ENCODE measurements at regions not wholly inside any gene's neighbourhood (a gene's known extent, or its start where the extent isn't known, plus 50 kb on each side); places are given as distances from the start of the nearest gene placed in this dataset.

DNA sequence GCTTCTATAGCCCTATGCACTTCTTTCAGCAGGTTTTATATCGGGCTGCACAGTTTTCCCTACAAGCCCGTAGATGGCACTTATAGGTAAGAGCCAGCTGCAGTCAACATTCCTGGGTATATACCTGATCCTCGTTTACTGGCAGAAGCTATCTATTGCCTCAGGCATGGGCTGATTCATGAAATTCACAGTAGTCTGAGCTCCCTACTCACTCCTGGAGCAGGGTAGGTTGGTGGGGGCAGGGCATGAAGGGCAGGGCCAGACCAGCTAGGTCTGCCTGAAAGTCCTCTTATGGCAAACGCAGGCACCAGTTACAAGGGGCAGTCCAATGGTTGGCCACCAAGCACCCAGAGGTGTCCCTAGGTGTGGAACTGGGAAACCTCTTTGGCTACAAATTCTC lies 345.8 kb downstream of the RPS29 start:
- no peak for DNase-seq (ENCODE audit: low read depth)

DNA sequence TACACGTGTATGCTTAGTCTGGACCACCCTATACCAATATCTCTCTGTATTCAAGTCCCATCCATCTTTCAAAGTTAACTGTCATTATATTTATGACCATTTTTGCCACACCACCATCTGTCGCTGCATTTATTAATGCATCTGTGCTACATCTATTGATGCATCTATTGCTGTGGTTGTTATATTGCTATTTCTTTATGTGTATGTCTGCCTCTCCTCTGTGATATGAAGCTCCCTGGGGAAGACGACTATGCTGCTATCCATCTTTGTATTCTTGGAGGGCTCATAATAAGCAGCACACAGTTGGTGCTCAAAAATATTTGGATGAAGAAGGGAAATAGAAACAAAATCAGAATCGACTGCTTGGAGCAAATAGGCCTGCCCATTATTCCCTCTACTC lies 357.6 kb downstream of the RPS29 start:
- no peak for DNase-seq (ENCODE audit: low read depth)

DNA sequence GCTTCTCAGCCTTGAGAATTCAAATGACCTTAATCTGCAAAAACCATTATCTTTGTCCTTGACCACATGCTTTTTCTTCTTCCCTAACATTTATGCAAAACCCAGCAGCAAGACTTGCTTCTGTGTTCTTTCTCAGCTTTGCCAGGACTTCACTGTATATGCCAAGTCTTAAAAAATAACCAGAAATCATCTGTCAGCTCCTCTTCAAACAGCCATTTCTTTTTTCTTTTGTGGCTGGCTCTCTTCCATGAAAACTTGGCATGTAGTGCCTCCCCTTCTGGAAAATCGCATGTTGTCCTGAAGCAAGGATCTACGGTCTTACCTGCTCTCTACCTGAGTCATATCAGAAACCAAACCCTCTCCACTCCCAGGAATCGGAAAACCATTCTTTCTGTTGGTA lies 364.9 kb downstream of the RPS29 start:
- no peak for DNase-seq (ENCODE audit: low read depth)

DNA sequence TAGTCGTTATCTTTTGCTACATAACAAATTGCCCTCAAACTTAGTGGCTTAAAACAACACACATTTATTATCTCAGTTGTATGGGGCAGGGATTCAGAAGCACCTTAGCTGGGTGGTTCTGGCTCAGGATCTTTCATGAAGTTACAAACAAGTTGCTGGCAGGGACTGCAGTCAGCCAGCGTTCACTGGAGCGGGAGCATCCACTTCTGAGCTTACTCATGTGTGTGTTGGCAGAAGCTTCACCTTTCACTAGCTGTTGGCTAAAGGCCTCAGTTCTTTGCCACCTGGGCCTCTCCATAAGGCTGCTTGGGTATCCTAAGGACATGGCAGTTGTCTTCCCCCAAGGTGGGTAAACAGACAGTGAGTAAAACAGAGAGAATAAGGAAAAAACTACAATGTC lies 365.7 kb downstream of the RPS29 start:
- DNase-seq (ENCODE audit: low read depth): no peak

- DNase-seq (ENCODE audit: low read depth): no peak
Observed at GRCh38 chr14:49218436-49219092, 367.6 kb downstream of the RPS29 start.

DNA sequence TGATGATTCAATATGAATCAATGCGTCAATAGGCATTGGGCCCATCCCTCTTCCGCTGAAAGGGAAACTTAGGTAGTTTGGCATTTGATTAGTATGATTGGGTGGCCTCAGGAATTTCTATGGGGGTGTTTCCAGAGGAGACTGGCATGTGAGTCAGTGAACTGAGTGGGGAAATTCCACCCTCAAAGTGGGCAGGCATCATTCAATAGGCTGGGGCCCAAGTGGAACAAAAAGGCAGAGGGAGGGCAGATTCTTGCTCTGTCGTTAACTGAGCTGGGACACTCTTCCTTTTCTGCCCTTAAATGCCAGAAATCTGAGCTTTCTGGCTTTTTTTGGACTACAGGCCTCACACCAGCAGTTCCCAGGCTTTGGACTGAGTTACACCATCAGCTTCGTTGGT lies 373.5 kb downstream of the RPS29 start:
- no peak for DNase-seq (ENCODE audit: low read depth)

GRCh38 chr14:49209416-49209815 lies 376.8 kb downstream of the RPS29 start:
- DNase-seq (ENCODE audit: low read depth): no peak

GRCh38 chr14:49206828-49207227 lies 379.4 kb downstream of the RPS29 start:
- no peak for DNase-seq (ENCODE audit: low read depth)

DNA sequence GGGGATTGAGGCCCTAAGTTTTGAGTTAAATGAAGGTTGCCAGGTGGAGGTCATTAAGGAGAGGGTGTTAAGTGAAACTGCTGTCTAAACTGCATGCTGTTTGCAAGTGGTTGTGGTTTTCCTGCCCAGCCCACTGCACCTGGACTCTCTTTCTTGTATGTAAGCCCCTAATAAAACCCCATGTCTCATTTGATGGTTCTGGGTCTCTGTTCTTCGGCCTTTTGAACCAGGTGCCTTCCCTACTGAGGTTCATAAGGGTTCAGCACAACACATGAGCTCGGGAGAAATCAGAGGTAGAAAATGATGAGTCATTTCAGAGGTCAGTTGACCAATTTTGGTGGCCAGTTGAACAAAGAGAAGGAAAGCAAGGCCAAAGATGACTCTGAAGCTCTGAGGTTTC lies 382.5 kb downstream of the RPS29 start:
- DNase-seq (ENCODE audit: low read depth): no peak

- DNase-seq (ENCODE audit: low read depth): no peak
Observed at GRCh38 chr14:49199159-49199558, 387.0 kb downstream of the RPS29 start.

DNA sequence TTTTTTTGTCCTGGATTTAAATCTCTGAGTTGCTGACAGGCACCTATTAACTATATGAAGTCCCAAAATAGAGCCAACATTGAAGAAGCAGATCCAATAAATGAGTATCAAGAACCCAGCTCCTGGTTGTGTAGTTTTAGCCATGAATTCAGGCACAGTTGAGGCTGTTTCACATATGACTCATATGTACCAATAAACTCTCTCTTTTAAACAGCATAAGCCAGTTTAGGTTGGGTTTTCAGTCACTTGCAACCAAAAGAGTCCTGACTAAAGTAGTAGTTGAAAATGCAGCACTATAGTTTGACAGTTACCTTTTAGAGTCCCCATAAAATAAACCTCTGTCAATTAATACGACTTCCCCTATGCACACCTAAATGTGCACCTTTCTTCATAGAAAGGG lies 389.9 kb downstream of the RPS29 start:
- DNase-seq (ENCODE audit: low read depth): no peak

GRCh38 chr14:49194067-49194466 lies 392.1 kb downstream of the RPS29 start:
- DNase-seq (ENCODE audit: low read depth): no peak

DNA sequence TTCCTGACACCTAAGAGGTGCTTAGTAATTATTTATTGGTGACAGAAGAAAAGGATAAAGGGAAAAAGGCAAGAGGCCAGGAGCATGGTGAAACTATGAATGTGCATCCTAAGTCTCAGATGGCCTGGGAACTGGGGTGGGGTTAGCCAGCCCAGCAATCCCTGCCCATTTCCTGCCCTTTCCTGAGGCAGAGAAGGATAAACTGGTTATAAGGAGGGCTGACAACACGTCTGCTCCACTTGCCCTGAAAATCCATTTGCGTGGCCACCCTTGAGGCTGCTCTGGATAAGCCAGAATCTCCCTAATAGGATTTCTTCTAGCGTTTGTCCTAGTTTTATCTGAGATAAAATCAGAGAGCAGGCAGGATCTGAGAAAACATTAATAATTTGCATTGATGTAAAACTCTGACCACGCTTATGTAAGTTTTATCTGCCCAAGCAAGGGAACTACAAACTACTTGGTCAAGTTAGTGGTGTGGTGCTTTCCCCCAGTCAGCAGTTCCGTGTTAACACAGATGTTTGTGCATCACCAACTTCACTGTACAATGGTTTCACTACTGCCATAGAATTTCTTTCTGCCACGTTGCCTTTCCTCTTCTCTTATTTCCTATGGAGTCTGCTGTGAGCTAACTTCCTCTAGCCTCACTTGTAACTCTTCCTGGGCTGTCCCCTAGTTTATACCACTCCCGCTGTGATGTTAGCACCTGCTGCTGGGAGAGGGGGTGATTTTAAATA lies 392.7 kb downstream of the RPS29 start:
- no peak for DNase-seq (ENCODE audit: low read depth)

DNA sequence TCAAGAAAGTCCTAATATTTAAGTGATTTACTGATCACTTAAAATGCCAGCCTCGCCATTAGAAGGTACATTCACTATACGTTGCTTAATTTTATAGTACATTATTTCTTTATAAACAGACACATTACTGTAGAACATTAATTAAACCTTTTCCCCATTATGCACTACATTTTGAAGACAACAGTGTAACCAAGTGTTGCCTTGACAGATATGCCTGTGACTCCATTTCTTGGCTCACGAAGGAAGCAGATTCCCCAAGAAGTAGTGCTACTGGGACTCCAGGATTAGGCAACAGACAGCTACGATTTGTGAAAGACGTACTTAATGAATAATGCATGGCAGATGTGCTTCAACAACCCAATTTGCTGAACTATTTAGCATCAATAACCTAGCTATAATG lies 394.8 kb downstream of the RPS29 start:
- DNase-seq (ENCODE audit: low read depth): no peak

- no peak for DNase-seq (ENCODE audit: low read depth)
Observed at GRCh38 chr14:49189375-49189774, 396.8 kb downstream of the RPS29 start.

DNA sequence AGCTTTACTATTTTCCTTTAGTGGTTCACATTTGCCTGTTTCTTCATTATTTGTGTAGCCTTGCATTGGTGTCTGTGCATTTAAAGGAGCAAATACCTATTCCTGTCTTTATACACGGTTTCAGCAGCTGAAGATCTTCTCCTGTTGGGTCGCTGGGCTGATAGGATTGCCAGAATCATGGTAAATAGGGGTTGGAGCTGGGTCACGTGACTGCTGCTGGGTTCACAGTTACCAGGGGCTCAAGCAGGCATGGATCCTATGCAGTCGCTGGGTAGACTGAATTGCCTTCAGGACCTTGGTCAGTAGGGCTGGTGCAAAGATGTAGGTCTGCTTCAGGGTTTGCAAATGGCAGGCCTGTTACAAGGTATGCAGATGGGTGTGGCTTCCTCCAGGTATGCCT lies 398.4 kb downstream of the RPS29 start:
- DNase-seq (ENCODE audit: low read depth): no peak

DNA sequence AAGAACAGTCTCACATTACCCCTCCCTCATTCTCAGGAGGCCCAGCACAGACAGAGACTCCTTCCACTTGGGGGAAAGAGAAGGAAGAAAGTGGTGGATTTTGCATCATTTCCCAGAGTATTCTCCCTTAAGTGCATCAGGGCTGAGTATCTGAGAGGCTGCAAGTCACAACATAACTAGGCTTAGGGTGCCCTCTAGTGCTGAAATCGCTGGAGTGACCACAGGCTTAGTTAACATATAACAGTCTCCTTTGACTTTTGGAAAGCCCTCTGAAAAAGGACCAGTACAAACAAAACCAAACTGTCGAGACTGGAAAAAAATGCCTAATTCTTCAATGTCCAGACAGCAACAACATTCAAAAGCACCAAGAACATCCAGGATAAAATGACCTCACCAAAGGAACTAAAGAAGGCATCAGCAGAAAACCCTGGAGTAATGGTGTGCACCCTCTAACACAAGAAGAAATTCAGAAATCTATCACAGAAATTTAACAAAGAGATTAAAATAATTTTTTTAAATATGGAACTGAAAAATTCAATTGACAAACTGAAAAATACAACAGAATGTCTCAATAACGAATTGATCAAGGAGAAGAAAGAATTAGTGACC lies 412.3 kb downstream of the RPS29 start:
- DNase-seq (ENCODE audit: low read depth): no peak

DNA sequence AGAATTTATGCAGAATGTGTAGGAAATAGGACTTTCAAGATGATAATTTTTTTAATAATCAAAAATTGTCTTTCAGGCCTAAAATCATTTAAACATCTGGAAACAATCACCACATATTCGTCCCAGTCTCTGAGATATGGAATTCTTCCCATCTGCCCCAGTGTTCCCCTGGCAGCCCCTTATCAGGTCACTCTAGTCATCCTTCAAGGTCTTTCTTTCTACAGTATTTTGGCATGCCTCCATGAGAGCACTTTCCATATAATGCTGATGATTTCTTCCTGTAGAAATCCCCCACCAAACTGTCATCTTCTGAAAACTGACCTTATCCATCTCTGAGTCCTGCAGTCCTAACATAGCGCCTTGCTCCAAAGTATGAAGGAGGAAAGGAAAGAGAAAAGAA lies 422.1 kb downstream of the RPS29 start:
- DNase-seq (ENCODE audit: low read depth): no peak

- DNase-seq (ENCODE audit: low read depth): no peak
Observed at GRCh38 chr14:49160983-49161382, 425.2 kb downstream of the RPS29 start.

- no peak for DNase-seq (ENCODE audit: low read depth)
Observed at GRCh38 chr14:49159081-49159480, 427.1 kb downstream of the RPS29 start.

GRCh38 chr14:49139593-49139992 lies 446.6 kb downstream of the RPS29 start:
- no peak for DNase-seq (ENCODE audit: low read depth)

GRCh38 chr14:49134940-49135339 lies 451.2 kb downstream of the RPS29 start:
- no peak for DNase-seq (ENCODE audit: low read depth)

DNA sequence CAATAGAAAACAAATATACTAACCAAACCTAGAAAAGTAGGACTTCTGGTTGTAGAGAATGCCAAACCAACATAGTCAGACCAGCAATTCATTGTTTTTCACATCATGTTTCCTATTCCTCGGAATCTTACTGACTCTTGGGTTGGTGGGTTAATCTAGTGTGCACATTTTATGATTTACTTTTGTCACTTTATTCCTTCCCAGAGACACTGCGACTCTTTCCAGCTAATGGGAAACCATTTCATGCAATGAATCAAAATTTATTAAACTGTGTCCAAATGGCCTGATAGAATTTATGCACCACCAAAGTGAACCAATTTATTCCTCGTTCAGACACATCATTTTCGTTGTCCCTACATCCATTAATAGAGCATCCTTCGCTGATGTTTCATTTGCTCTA lies 464.9 kb downstream of the RPS29 start:
- DNase-seq (ENCODE audit: low read depth): no peak

All from T-helper 22 cell (primary cell).